DMS153 treated with DMSO at 0.1 percent for 48 hours (cell line): ENCODE measurements at regions not wholly inside any gene's neighbourhood (a gene's known extent, or its start where the extent isn't known, plus 50 kb on each side); places are given as distances from the start of the nearest gene placed in this dataset.

Experiments
- DNase-seq: peaks from one replicate; lab custom pipeline; 2025; ENCODE audit not compliant: unreplicated experiment; lab: John Stamatoyannopoulos, UW

DNA sequence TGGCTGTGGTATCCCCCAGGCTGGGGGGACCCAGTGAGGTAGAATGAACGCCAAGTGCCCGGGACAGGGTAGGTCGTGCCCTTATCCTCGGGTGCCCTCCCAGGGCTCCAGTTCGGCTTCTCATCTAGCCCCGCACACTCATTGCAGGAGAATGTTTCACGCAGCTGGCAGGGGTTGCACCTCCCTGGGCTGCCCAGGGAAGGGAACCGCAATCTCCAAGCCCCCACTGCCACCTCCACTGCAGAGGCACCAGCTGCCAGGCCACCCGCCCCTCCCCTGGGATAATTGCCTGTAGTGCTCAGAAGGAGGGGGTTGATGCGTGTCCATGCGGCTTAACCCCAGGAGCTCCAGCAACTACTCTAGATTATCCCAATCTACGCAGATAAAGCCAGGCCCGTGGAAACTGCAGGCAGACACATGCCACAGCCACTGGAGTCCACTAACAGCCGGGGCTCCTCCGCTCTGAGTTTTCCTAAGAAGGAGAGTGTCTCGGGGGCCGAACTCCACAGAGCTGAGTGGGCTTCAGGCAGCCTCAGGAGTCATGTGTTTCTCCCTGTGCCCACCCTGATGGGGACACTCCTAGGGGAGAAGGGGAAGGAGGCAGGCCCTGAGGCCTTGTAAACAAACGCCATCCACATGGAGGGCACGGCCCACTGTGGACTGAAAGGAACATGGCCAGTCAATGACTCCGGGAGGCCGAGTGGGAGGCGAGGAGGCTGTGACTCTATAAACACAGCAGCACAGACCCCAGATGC lies 137.2 kb upstream of the IQSEC1 start:
- no peak for DNase-seq

DNA sequence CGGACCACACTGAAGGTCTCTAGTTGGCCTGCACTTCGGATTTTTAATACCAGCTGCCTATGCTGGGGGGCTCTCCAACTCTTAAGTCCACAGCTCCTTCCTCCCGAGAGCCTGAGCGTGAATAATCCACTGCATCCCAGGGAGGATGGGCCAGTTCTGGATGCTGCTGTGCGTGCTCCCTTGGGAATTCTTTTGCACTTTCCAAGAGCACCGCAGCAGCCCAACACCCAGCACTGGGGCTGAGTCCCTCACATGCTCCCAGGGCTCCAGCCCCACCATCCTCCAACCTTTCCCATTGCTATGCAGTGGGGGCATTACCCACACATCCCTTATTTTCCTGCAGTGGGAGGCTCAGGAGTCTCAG lies 136.4 kb upstream of the IQSEC1 start:
- DNase-seq, result no peak

DNA sequence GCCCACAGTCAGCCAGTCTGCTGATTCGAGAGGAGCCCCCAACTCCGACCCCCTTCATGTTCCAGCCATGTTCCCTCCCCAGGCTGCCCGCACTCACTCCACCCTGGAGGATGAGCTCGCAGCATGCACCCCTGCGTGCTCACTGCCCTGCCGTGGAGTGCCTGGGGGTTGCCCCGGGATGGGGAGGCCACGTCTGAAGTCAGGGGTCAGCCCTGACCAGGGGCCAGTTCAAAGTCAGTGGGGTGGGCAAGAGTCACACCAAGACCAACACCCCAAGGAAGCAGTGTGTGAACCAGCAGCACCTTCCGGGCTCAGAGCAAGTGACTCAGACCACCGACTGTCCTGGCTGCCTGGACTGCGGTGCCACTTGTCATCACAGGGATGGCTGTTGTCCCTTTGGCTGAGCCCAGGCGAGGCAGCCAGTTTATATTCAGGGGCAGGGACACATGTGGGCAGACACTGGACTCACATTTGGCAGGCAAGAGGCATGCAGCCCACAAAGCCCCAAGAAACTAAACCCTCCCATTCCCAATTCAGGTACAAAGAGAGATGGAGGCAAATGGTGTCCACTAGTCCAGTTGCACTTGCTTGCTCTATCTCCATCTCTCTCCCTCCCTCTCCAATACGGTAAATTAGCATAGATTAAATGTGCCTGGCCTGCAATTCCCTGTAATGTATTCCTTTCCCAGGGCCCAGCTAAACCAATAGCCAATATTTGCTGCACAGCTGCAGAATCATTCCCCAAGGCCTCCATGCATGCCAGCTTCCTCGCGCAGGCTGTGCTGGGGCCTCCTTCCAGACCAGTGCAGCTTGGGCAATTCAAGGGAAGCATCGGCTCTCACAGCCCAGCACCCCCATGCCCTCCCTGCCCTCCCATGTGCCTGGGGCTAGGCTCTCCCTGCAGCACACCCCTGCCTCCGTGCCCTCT lies 135.7 kb upstream of the IQSEC1 start:
- no peak for DNase-seq

DNA sequence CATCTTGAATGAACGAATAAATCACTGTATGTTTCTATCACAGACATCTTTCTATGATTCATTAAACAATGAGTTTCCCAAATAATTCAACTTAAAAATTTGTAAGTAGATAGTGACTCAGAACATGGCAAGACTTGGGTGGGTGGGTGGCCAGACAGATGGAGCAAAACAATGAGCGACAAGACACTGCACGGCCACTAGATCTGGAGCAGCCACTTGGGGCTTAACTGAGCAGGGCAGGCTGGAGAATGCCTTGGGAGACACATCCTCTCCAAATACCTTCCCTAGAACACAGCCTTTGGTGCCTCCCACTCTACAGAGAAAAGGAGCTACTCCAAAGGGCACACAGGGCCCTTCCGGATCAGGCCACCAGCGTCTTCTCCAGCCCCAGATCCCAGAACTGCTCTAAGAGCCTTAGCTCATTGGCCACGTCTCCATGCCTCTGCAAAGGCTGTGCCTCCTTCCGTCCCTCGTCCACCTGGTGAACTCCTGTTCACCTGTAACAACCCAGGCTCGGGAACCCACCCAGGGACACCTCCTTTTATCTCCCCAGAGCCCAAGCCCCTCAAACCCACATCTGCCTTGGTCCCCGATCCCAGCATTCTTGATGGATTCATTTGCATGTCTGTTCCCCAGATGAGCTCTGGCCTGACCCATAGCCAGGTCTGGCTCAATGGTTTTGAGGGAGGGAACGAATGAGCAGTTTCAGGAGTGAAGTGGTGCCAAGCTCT lies 134.9 kb upstream of the IQSEC1 start:
- no peak for DNase-seq

DNA sequence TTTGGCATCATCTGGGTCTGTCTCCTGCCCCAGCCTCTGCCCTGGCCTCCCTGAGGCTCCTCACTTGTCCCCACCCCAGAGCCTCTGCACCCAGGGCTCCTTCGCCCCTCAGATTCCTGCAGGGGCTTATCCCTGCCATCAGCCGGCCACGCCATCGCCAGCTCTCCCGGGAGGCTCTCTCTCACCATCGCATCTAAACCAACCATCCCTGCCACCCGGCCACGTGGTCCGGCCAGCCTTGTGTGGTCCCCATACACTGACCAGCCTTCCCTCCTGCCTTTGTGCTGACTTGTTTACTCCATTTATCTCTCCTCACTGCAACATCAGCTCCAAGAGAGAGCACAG lies 134.3 kb upstream of the IQSEC1 start:
- DNase-seq, result no peak

DNA sequence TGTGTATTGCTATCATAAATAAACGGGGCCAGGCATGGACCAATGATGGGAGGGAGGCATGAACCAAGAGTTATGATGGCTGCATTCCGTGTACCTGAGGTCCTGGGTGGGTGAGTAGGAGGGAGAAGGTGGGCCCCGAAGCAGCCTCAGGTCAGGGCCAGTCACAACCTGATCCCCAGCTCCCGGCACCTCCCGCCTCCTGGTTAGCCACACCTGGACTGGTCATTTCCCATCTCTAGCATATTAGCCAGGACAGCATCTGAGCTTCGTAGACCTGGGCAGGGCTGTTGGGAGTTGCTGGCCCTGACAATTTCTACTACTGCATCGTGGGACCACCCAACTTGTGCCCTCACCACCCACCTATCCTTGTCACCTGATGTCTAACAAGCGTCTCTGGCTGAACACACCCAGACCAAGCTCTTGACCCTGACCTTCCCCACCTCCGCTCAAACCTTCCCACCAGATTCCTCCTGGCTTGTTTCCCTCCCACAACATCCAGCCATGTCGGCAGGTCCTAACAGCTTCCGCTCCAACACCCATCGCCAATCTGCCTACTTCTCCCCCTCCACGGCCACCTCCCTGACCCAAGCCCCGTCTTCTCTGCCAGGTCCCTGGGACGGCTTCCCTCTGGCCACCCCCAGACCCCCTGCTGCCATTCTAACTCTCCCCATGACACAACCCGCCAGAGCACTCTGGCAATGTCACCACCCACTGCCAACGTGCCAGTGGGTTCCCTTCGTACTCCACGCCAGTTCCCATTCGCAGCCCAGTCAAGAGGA lies 133.8 kb upstream of the IQSEC1 start:
- no peak for DNase-seq

DNA sequence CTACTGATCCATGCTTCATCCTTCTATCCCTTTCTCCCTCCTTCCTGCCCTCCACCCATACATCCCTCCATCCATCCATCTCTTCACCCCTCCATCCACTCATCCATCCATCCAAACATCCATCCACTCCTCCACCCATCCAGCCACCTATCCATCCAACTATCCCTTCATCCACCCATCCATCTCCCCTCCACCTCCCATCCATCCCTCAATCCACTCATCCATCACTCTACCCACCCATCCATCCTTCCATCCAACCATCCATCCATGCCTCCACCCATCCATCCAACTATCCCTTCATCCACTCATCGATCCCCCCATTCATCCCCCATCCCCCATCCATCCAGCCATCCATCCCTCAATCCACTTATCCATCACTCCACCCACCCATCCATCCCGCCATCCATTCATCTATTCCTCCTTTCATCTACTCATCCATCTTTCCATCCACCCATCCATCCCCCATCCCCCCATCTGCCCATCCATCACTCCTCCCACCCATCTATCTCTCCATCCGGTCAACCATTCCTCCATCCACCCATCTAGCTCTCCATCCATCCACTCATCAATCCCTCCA lies 132.4 kb upstream of the IQSEC1 start:
- no peak for DNase-seq

DNA sequence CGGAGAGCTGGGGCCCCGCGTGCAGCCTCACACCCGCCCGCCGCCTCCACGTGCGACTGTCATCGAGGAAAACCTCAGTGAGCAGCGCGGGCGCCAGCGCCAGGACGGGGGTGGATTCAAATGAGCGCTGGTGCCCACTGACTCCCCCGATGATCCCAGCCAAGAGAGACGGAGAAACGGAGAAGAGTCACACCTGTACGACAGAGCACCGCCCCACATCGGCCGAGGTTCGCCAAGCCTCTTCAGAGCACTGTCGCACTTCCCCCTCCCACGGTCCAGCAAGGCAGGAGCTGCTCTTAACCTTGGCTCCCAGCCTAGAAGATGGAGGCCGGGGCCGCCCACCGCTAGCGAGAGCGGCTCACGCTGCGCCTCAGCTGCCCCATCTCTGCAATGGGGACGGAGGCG lies 130.9 kb upstream of the IQSEC1 start:
- DNase-seq, result no peak

DNA sequence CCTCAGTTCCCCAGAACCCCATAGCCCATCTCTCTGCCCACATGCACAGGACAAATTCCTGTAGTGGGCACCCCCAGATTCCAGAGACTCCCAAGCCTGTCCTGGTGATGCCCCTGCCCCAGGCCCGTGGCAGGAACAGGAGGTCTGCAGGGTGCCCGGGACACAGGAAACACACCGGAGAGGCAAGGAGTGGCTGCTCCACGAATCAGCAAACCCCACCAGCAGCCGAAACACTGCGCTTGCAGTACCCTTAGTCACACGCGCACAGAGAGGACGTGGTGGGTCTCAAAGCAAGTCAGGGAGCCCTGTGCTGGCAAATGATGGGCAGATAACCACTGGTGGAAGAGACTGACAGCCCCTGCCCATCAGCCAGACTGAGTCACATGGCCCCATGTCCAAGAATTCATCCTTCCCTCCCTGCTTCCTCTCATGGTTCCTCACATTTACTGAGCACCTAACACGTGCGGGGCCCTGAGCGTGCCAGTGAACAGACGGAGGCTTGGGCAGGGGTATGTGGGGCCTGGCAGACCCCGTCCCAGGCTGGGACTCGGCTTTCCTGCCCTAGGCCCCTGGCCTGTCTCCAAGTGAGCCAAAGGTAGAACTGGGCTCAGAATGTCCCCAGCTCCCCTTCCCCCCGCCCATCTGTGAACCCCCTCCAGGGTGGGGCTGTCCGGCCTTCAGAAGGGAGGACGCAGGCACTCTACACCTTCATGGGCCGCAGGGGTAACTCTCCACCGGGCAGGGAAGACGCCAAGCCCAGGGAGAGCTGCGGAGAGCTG lies 130.4 kb upstream of the IQSEC1 start:
- no peak for DNase-seq

DNA sequence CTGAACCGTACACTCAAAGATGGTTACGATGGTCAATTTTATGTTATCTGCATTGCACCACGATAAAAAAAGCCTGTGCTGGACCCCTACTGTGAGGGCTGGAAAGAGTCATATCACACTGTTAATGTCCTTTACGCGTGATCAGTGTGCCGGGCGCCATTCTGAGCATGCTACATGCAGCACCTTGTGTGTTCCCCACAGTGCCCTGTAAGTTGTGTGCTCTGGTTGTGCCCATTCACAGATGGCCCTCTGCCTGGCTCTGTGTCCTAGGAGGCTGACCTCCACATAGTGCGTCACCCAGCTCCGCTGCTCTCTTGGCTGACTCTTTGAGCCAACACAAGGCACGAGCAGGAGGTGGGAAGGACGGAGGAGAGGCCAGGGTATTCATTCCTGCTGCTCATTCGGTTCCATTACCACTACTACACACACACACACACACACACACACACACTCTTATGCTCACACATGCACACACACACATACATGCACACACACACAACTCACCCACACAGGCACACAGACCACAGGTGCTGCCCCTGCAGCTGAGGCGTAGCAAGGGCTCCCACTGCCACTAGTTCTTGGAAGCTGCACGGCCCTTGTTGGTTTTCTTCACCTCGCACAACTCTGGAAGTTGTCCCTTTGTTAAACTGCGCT lies 129.6 kb upstream of the IQSEC1 start:
- DNase-seq, result no peak

DNA sequence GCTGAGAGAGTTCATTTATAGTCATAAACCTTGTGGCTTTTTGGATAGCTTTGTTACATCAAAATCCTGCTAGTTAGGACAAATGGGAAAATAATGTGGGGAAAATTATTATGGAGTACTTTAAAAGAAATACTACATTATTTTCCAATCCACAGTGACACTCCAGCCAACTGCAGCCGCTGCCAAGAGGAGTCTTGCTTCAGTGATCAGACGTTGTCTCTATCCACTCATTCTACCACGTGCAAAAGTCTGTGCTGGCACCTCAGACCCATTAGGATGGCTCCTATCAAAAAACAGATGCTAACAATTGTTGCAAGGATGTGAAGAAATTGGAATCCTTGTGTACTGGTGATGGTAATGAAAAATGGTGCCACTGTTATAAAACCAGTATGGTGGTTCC lies 128.6 kb upstream of the IQSEC1 start:
- no peak for DNase-seq

DNA sequence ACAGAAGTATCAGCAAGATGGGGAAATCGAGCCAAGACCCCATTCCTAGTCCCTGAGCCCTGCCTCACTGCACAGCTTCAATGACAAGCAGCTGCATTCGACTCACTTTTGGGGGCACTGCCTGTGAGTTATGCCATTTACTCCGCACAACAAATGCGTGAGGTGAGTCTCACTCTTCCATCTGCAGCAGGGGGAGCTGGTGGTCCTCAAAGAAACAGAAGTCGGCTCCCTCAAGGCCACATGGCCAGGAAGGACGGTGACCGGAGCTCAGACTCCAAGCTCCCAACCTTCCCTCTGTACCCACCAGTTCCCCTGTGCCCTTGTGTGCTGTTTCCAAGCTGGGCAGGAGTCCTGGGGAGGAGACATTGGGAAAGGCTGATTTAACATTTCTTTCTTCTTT lies 127.7 kb upstream of the IQSEC1 start:
- no peak for DNase-seq

DNA sequence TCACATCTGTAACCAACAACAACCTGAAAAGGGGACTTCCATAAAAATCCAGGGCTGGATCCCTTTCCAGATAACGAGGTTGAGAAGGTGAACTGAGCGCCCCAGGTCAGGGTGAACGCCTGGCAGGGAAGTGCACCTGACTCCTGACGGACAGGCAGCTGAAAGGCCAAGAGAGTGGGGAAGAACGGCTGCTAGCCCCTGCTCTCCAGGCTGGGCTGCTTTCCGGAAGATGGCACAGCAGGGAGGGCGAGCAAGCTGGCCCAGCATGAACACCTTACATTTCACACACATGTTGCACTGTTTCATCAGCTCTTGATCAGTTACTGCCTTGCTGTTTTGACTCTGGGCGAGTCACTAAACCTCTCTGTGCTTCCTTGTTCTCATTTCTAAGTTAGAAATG lies 127.2 kb upstream of the IQSEC1 start:
- DNase-seq, result no peak

DNA sequence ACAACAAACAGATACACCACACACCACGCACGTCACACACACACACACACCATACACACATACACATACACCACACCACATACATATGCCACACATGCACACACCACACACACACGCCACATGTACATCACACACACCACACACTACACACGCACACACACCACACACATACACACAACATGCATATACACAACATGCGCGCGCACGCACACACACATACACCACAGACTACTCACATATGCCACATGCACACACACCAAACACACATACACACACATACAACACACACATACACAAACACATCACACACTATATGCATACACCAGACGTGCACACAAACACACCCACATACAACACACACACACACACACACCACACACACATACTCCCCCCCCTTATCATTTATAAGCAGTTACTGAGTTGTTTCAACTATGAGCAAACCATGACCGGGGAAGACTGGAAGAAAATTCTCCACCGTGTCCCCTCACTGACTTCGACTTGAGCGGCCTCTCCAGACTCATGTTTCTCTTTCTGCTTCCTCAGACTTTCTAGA lies 126.7 kb upstream of the IQSEC1 start:
- DNase-seq, result no peak

DNA sequence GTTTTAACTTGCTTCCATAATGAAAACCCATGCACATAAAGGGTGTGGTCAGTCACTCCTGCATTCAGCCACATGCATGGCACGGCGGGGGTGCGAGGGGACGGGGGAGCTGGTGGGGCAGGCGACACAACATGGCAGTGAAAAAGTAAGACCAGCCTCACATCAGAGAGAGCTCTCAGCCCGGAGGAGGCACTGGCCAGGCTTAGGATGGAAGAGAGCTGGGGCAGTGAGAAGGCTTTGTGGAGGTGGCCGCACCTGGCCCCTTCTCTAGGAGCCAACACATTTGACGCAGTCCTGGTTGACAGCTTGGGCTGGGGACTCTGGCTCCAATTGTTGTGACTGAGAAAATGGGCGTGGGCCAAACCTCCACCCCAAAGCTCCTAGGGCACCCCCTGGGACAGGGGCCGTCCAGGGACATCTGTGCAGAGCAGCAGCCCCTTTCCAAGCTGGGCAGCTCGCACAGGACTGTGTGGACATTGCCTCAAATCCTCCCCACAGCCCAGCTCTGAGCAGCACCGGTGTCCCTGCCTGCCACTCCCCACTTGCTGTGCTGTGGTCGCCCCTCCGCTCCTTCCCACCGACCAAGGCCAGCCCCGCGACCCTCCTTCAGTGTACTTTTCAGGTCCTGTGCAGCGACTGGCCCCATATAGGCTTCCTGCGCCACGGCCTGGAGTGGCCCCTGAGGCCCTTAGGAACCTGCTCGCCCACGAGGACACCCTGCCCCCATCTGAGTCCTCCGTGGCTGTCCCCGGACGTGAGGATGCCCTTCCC lies 126.0 kb upstream of the IQSEC1 start:
- no peak for DNase-seq

DNA sequence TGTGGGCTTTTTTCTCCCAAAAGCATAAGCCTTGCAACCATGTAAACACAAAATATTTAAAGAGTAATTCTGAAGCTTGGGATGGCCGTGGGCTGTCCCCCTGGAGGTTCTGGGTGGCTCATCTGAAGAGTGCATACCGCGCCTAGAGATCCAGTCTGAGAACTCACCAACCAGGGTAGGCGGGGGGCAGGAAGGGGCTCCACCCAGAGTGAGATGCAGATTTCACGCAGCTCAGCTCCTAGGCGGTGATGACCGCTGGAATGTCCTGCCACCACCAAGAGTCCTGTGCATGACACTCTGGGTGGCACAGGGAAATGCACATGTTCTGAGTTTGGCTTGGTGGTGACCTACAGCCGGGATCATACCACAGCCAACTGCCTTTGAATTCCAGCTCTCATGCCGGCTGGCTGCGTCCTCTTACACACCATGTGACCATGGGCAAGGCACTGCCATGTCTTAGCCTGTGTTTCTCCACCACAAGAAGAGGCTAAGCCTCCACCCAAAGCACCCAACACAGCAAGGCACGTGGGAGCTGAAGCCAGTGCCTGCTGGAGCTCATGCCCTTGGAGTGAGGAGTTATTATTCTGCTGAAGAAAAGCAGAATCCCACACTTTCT lies 125.1 kb upstream of the IQSEC1 start:
- no peak for DNase-seq

DNA sequence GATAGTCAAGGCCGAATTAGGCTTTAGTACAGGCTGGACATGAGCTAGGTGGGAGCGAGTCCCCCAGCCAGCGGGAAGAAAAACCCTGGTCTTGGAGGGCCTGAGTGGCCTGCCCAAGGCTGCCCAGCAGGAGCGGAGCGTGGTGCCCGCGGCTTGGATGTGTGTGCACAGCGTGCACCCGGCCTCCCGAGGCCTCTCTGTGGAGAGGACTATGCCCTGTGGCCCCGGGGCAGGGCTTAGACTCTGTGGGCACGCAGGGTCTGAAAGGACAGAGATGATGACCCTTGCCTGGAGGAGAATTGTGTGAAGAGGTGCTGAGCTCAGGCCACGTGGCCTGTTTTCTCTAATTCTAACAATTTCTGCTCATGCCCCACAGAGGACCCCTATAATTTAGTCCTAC lies 124.6 kb upstream of the IQSEC1 start:
- no peak for DNase-seq

DNA sequence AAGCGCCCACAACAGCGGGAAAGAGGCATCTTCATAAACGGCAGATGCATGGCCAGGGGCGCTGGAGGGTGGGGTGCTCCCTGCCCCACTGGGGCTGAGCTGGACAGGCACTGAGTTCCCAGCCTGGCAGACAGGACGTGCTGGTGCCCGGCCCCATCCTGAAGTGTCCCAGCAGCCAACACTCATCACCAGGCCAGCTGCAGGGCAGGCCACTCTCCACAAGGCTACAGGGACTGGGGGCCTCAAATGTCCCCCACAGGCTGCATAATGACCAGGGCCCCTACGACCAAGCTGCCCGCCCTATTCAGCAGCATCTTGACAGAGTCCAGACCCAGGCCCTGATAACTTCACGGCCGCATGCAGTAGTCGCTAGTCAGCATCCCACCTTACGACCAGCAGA lies 124.1 kb upstream of the IQSEC1 start:
- DNase-seq, result no peak
